ENCODE measurements at regions not wholly inside any gene's neighbourhood (a gene's known extent, or its start where the extent isn't known, plus 50 kb on each side); places are given as distances from the start of the nearest gene placed in this dataset.

- Mint-ChIP-seq H3K4me3 (no peak overlapping the region), H3K27me3 (ENCODE audit: low read depth) (no peaks in the 10 kb centered on the region), H3K36me3 (ENCODE audit: low read depth) (no peaks in the 10 kb centered on the region), H3K9me3 (no peaks in the 10 kb centered on the region), H3K4me1 (no peaks in the 10 kb centered on the region), H3K27ac (ENCODE audit: unreplicated experiment) (no peak overlapping the region)
- TF ChIP-seq CTCF (conservative IDR thresholded peaks at IDR 0.05) = no peak
- DNase-seq (ENCODE audit: low read depth, low spot score) = no peak
Observed at GRCh38 chr4:116899561-116899960, 185.8 kb downstream of the TRAM1L1 start.

- Mint-ChIP-seq H3K36me3 (ENCODE audit: low read depth) (no peaks in the 10 kb centered on the region), H3K27ac (ENCODE audit: unreplicated experiment) (no peak overlapping the region), H3K27me3 (ENCODE audit: low read depth) (no peaks in the 10 kb centered on the region), H3K9me3 (peaks cover 4% of the 10 kb centered on the region), H3K4me3 (no peak overlapping the region), H3K4me1 (no peaks in the 10 kb centered on the region)
- TF ChIP-seq CTCF (conservative IDR thresholded peaks at IDR 0.05) = no peak
- no peak for DNase-seq (ENCODE audit: low read depth, low spot score)
Observed at GRCh38 chr4:116885579-116885978, 199.8 kb downstream of the TRAM1L1 start.

GRCh38 chr4:116882503-116882902 is 202.9 kb downstream of the TRAM1L1 start:
- H3K27me3 Mint-ChIP-seq (ENCODE audit: low read depth) = no peaks in the 10 kb centered on the region
- H3K27ac Mint-ChIP-seq (ENCODE audit: unreplicated experiment) = no peak overlapping the region
- no peaks in the 10 kb centered on the region for H3K36me3 Mint-ChIP-seq (ENCODE audit: low read depth)
- no peak overlapping the region for H3K4me3 Mint-ChIP-seq
- peaks cover 4% of the 10 kb centered on the region for H3K9me3 Mint-ChIP-seq
- no peak for DNase-seq (ENCODE audit: low read depth, low spot score)
- no peaks in the 10 kb centered on the region for H3K4me1 Mint-ChIP-seq
- no peak for TF ChIP-seq CTCF (conservative IDR thresholded peaks at IDR 0.05)

- no peak overlapping the region for H3K4me3 Mint-ChIP-seq
- H3K27me3 Mint-ChIP-seq (ENCODE audit: low read depth) = no peaks in the 10 kb centered on the region
- no peak for TF ChIP-seq CTCF (conservative IDR thresholded peaks at IDR 0.05)
- H3K27ac Mint-ChIP-seq (ENCODE audit: unreplicated experiment) = no peak overlapping the region
- H3K36me3 Mint-ChIP-seq (ENCODE audit: low read depth) = no peaks in the 10 kb centered on the region
- H3K9me3 Mint-ChIP-seq = peaks cover 4% of the 10 kb centered on the region
- no peaks in the 10 kb centered on the region for H3K4me1 Mint-ChIP-seq
- no peak for DNase-seq (ENCODE audit: low read depth, low spot score)
Observed at GRCh38 chr4:116881077-116881476, 204.3 kb downstream of the TRAM1L1 start.

- Mint-ChIP-seq H3K36me3 (ENCODE audit: low read depth) (no peaks in the 10 kb centered on the region), H3K9me3 (peaks cover 4% of the 10 kb centered on the region), H3K27me3 (ENCODE audit: low read depth) (no peaks in the 10 kb centered on the region), H3K4me3 (no peak overlapping the region), H3K4me1 (no peaks in the 10 kb centered on the region), H3K27ac (ENCODE audit: unreplicated experiment) (no peak overlapping the region)
- no peak for TF ChIP-seq CTCF (conservative IDR thresholded peaks at IDR 0.05)
- DNase-seq (ENCODE audit: low read depth, low spot score) = no peak
Observed at GRCh38 chr4:116880625-116881024, 204.8 kb downstream of the TRAM1L1 start.

GRCh38 chr4:116878280-116878679 is 207.1 kb downstream of the TRAM1L1 start:
- no peak for TF ChIP-seq CTCF (conservative IDR thresholded peaks at IDR 0.05)
- Mint-ChIP-seq H3K27me3 (ENCODE audit: low read depth) (no peaks in the 10 kb centered on the region), H3K27ac (ENCODE audit: unreplicated experiment) (no peak overlapping the region), H3K4me3 (no peak overlapping the region), H3K4me1 (no peaks in the 10 kb centered on the region), H3K36me3 (ENCODE audit: low read depth) (no peaks in the 10 kb centered on the region), H3K9me3 (peaks cover under 1% of the 10 kb centered on the region)
- DNase-seq (ENCODE audit: low read depth, low spot score) = no peak
